ENCODE measurements at regions not wholly inside any gene's neighbourhood (a gene's known extent, or its start where the extent isn't known, plus 50 kb on each side); places are given as distances from the start of the nearest gene placed in this dataset.

DNA sequence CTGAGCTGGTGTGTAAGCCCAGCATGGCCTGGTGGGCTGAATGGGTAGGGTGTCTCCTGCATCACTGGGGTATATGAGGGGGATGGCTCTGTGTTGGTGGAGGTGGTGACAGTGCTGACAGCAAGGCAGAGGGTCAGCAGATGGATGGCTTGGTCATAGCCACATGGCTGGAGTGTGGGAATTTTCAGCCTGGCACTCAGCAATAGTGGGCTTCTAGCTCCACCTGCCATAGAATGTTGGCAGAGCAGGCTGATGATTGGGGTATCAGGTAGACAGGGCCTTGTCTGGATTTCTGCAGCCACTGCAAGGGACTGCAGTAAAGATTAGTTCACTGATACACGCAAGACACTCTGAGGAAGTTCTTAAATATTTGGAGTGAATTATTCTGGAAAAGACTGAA lies 137.5 kb upstream of the BACH2 start:
- no peak for DNase-seq

DNA sequence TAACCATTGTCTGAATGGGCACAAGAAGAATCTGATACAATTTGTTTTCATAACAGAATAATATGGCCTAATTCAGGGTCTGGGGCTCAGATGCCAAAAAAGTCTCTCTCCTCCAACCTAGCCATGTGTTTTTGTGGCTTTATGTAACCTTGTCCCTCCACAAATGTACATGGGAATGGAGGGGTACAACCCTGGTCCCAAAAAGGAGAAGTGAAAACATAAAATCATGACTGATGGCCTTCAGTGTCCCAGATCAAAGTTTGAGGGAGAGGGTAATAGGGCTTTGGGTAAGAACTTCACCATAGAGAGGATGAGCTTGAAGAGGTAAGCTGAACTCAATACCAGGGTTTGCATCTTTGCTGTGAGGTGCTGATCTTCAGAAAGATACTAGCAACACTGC lies 136.3 kb upstream of the BACH2 start:
- no peak for DNase-seq

DNA sequence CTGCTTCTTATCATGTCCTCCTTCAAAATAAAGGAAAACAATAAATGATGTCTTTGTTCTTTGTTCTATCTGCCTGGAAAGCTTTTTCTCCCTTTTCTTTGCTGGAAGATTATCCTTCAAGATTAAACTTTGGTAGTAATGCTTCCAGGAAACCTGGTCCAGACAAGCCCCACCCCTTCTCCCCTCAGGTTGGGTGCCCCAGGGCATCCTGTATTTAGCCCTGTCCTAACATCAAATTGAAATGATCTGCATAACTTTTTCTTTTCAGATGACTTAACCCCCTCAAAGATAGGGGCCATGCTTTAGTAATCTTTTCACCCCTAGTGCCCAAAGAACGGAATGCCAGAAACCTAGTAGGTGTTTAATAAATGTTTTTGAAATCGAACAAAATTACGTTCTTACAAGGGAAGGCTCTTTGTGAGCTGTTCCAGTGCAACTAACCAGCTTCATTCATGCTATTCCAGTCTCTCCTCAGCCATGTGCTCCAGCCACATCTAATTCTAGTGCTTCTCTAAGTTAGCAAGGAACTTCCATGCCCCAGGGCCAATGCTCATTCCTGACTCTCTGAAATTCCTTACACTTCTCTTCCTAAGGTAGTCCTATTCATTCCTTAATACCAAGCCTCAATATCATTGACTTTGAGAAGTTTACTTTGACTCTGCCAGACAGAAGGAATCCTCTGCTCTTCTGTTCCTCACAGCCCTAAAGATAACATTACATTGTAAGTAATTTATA lies 135.6 kb upstream of the BACH2 start:
- DNase-seq, result no peak

DNA sequence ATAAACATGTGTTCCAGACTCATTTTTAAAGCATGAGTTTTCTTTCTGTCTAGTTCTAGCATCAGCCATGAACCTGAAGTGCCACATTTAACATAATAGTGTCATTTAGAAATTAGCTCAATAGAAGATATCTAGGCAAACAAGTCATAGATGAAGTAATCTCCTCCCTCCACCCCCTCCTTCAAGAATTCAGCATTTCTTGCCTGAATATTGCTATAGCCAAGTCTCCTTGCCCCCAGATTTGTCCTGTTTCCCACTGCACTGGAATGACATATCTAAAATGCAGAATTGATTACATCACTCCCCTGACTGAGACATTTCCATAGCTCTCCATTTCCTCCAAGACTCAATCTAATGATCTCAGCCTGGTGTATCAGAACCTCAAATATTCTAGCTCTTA lies 134.9 kb upstream of the BACH2 start:
- DNase-seq, result no peak

DNA sequence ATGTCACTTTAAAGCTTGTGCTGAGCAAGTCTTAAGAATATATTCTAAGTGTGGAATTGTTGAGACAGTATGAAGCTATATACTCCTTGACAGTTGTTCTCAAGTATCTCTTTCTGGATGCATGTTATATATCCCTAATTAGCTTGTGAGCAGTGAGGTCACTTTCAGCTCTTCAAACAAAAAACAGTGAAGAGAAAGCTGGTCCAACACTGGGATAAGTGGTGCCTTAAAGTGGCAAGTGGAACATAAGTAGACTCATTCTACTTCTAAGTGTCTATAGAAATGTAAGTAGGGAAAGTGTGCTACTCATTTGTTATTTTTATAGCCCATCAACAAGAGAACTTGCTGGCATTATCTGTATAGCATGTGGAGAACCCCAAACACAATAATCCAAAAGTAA lies 133.1 kb upstream of the BACH2 start:
- no peak for DNase-seq

DNA sequence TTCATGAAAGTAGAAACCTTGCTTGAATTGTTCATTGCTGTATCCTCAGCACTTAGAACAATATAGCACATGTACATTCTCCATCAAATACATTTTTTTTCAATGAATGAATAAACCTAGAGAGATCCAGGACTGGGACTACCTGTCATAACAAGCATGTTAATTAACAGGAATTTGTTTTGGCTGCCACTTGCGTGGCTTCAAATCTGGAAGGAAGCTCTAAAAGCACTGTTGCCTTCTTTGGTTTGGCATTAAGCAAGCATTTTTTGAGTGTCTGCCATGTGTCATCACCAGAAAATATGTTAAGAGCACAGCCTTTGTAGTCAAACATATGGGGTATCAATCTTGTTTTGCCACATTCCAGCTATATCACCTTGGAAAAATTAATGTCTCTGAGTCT lies 131.9 kb upstream of the BACH2 start:
- DNase-seq, result no peak

DNA sequence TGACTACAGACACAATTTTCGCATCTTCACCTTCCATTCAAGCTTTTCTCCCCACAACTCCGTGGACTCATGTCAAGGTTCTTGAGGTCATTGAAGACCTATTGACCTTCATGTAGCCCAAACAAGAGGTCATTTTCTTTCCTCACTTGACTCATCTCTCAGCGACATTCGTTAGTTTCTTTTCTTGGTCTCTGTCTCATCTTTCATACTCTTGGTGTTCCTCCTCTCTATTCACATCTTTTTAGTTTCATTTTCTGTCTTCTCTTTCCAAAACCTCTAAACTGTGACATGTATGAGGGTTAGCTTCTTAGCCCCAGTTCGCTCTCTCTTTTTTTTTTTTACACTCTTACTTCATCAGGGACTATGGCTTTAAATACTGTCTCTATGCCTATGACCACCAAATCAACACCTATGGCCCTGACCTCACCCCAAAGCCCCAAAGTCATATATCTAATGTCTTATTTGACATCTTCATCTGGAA lies 128.6 kb upstream of the BACH2 start:
- DNase-seq, result no peak

DNA sequence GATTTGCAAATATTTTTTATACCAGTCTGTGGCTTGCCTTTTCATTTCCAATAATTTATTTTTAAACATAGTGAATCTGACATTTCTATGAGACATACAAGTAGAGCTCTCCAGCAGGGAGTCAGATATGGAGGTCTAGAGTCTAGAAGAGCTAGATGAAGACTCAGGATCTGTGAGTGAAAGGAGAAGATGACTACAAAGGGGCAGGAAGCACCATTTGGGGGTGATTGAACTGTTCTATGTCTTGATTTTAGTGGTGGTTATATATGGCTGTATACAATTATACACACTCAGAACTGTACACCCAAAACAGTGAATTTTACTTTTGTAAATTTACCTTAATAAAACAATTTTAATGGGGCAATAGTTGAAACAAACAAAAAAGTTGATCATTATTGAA lies 127.9 kb upstream of the BACH2 start:
- no peak for DNase-seq

DNA sequence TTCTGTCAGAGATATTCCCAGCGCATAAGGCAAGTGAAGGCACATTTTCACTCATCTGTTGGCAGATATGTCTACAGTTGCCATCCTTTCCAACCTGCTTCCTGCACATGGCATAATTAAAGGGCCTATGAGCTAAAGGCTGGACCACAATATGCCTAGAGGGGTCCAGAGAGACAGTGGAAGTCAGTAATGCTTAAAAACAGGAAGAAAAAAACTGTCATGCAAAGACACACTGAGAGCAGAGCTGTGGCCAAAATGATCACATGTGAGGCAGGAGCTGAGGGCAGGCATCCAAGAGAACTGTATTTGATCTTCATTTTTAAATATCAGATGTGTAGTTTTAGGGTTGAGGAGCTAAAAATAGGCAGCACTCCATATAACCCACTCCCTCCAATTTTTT lies 125.0 kb upstream of the BACH2 start:
- DNase-seq, result no peak

DNA sequence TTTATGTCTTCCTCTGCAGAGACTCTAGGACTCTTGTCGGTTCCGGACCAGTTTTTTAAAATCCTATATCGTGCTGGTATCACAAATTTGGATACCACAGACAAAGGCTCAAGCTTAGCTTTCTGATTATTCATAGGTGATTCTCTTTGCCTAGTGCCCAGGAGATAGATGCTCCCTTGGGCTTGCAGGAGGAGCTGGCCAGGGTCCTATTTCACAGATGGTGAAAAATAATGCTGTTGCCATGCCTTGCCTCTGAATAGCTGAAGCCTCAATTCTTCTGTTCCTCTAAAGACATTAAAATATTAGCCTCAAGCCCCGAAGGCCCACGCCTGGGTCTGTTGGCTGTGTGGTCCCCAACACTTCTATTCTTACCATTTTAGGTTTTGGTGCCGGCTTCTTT lies 123.9 kb upstream of the BACH2 start:
- DNase-seq, result no peak

DNA sequence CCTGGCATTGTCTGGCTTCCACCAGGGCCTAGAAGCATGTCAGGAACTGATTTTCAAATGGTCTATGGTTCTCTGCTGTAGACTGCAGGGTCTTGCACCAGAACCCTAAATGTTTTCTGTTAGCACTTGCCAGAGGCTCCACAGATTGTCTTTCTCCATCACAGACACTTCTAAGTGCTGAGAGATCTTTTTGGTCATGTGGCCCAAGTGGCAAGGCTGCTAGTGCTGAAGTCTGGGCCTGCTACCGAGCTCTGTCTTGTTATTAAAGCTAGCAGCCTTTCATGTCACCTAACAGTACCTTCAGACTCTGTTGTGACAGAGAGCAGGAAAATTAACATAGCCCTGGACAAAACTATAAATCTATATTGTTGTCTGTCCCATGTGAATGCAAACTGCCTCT lies 120.7 kb upstream of the BACH2 start:
- DNase-seq, result no peak

DNA sequence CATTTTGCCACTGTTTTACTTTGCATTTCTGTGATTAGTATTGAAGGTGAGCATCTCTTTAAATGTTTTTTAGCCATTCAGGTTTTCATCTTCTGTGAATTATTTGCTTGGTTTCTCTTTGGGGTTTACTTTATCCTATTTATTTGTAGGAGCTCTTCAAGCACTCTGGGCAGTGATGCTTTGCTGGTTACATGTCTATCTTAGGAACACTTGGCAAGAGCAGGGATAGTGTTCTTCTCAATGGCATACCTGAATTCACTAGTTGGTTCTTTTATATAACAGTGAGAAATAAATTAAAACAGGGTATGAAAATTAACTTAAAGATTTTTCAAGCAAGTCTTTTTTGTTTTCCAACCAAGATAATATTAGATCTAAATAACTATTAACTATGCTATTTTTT lies 119.7 kb upstream of the BACH2 start:
- DNase-seq, result no peak

DNA sequence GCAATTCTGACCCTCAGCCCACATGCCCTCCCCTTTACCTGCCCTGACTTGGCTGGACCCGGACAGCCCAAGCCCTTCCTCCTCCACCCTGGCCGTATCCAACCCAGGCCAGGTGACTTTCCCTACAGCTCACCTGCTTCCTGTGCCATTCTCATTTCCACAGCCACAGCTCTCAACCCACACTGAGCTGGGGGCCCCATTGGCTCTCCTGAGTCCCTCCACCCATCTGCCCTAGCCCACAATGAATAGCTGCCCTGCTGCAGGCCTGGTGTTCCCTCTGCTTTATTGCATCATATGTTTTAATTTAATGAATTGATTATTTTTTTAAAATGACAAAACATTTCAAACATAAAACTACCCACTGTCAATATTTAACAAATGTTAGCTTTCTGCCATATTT lies 118.5 kb upstream of the BACH2 start:
- DNase-seq, result no peak

DNA sequence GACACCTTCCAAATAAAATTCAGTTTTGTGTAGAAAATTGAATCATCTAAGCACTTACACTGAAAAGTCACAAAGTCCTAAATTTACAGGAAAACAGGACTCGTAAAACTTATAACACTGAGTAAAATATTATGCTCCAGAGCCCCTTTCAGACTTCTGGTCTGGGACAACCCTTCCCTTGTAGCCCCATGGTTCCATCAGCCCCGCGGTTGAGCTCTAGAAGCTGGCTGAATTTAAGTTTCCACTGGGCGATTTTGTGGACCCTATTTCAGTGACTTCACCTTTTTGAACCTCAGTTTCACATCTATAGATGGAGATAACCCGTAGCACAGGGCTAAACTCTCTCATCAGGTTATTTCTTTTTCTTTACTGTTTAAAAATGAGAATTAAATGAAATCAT lies 117.7 kb upstream of the BACH2 start:
- DNase-seq, result no peak

DNA sequence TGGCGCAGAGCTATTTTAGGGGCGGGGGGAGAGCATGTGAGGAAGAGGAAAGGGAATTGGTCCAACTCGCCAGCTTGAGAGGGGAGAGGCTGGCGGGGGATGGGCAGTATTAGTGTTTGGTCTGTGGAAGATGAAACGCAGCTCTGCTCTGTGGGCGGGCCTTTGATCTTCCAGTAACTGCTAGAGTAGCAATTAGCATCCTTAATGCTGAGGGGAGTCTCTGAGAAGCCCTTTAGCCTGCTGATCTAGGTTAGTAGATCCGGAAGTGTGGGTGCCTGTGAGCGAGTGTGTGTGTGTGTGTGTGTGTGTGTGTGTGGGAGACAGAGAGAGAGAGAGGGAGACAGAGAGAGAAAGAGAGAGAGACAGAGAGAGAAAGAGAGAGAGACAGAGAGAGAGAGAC lies 117.2 kb upstream of the BACH2 start:
- no peak for DNase-seq

DNA sequence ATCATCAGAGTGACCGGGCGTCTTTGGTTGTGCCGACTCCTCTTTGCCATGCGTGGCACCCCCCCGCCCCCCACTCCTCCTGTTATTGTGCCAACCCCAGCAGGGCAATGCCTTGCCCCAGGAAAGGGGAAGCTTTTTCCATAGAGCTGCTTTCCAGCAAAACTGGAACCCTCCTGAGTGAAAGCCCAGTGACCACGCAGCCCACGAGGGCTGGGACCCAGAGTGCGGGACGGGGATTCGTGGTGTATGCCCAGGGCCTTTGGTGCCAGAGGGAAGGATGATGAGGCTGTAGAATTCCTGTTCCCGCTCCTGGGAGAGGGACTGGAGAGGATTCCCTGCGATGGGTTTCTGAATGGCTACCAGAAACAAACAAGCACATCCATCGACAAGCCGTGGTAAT lies 116.8 kb upstream of the BACH2 start:
- no peak for DNase-seq

DNA sequence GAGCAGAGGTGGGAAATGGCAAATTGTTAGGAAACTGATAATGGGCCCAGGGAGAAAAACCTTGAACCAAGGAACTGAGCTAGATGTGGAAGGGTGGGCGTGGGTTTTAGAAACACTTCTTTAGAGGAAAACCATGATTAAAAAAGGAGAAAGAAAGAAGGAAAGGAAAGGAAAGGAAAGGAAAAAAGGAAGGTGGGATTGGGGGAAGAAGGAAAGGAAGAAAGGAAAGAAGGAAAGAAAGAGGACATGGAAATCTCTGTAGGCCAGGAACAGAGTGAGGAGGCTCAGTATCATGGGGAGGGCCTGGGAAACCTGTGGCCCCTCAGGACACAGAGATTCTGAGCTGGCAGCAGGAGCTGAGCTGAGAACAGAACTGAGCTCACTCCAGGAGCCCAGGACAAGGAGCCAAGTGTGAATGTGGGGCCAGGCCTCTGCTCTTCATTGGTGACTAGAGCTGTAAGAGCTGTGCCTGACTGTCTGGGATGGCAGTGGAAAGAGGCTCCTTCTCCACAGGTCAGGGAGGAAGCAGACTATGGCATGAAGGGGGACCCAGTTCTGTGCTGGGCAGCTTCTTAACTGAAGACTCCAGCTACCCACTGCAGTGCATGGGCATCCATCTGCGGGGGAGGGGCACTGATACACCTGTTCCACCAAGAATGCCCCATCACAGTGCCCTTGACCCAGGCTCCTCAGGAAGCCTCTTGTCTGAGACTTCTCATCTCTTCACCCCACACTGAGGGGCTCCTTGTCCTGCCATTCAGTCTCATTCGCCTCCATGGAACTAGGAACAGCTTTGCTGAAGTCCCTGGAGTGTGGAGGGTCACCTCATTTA lies 116.1 kb upstream of the BACH2 start:
- DNase-seq, result no peak

DNA sequence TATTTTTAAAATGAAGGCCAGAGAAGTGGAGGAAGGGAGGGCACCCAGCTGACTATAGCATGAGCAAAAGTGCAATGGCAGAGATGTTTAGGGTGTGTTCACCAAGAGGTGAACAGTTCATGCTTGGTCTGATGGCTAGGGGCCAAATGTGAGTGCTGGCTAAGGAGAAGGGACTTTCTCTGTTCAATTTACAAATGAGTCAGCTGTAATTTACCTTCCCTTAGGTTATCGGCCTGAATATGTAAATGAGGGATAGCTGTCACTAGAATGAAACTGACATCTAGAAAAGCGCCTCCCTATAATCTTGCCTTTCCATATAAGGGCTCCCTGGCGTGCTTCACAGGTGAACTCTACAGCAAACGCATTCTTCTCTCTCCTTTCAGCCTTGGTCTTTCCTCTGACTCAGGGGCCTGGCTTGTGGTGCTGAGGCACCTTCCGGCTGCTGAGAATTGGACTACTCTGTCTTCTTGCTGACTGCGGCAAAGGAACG lies 114.7 kb upstream of the BACH2 start:
- no peak for DNase-seq

DNA sequence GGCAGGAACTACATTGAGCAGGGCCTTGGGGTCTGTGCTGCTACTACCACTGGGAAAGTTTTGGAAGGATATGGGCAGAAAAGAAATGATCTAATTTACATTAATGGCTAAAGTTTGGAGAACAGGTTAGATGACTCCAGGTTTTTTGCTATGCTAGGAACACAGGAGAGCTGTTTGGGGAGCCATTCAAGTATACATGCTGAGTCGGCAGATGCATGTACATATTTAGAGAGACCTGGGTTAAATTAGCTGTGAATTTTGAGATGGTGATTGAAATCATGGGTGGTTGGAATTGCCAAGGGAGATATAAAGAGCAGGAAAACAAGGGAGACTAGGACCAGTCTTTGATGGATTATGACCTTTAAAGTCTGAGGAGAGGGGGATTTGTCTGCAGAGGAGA lies 113.1 kb upstream of the BACH2 start:
- DNase-seq, result no peak

DNA sequence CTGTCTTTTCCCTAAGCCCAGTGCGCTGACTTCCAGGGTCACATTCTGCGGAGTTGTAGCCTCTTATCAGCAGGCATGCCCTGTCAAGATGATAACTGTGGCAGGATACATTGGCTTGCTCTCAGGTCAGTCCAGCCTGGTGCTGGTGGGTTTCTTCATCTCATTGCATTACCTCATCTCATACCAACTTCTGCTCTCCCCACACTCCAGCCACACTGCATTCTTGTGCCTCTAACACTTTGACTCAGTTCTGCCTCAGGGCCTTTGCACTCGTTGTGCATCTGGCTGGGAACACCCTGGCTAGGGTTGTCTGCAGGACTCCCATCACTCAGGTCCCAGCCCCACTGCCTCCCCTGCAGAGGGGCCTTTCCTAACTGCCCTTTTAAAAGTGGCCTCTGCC lies 110.3 kb upstream of the BACH2 start:
- DNase-seq, result no peak

DNA sequence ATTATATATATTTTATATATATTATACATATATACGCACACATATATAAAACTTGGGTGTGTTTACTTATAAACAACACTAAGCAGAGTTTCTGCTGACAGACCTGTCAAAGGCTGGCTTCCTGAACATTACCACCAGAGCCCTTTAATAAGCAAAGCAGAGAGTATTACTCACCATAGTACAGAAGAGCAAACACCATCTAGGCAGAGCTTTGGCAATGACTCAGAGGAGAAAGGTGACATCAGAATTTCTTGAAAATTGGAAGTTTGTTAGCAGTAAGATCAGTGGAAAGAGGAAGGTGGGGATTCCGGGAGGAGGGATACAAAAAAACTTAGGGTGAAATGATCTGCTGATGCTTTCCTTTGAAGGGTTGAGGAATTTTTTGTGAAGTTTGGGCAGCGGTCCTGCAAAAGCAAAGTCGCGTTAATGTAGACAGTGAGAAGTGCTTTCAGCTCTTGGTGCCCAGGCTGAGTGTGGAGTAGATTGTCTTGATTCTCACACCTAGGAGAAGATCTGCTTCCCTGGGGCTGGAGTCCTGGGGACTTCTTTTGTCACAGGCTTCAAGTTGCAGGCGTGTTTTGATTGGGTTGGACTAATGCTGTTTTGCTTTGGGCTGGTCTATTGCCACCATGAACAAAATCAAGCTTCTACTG lies 109.6 kb upstream of the BACH2 start:
- DNase-seq, result no peak

DNA sequence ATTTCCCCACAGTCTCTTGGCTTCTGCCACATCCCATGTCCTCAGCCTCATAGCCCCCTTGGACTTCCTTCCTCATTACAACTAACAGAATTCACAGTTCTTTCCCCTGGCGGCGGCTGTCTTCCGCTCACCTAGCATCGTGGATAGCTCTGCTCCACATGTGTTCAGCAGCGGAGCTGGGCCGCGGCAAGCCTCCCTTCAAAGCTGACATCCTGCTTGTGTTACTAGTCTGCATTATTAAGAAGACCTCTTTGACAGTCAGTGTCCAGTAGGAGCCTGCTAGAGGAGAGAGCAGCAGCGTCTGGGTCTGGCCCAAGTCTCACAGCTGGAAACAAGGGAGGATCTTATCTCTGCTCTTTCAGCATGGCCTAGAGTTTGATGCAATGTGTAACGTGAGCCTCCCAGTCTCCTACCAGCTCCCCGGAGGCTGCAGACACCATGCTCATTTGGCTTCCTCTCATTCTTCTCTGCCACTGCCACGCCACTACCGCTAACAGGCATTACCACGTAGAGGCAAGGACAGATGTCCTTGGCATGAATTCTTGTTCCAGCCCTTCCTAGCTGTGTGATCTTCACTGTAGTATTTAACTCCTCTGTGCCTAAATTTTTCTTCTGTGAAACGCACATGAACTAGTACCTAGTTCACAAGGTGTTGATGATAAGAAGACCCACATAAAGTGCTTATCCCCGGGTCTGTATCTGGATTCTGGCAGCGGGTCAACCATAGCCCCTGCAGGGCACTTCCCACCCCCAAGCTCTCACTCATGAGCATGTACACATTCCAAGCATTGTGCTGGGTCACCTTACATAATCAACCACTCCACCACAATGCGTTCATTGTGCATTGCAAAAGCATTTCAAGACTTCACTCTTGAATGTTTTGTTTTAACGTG lies 107.1 kb upstream of the BACH2 start:
- no peak for DNase-seq

DNA sequence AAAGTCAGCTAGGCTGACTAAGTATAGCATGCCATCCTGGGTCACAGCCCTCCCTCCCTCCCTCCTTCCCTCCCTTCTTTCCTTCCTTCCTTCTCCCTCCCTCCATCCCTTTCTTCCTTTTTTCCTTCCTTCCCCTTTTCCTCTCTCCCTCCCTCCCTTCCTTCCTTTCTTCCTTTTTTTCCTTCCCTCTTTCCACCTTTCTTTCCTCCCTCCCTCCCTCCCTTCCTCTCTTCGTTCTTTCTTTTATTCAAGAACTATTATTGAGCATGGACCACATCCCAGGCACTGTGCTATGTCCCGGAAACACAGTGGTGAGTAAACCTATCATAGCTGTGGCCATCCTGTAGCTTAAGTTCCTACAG lies 106.2 kb upstream of the BACH2 start:
- DNase-seq, result no peak

All from KG1 (cell line).